Gastroesophageal sphincter (tissue), 3 donors: ENCODE measurements at regions not wholly inside any gene's neighbourhood (a gene's known extent, or its start where the extent isn't known, plus 50 kb on each side); places are given as distances from the start of the nearest gene placed in this dataset.

Experiments
- POLR2A ChIP-seq, 2 donors: fragments of 450-650 bp; IDR thresholded peaks; one replicate each; pipeline ENCODE4 v1.6.1; 2017; ENCODE audit warnings: antibody characterized with exemption in 2 of 2, mild to moderate bottlenecking in 2 of 2, moderate library complexity in 1 of 2
- TF ChIP-seq, protein P1 (sequence below), 4 experiments: fragments of 200-600 bp in 2 of 4; fragments of 450-650 bp in 2 of 4; sonication (generic) in 1 of 4; IDR thresholded peaks; one replicate each; pipeline ENCODE4 v1.5.1; 2017 to 2019; ENCODE audit warnings: antibody characterized with exemption in 4 of 4, mild to moderate bottlenecking in 2 of 4, moderate library complexity in 2 of 4

DNA sequence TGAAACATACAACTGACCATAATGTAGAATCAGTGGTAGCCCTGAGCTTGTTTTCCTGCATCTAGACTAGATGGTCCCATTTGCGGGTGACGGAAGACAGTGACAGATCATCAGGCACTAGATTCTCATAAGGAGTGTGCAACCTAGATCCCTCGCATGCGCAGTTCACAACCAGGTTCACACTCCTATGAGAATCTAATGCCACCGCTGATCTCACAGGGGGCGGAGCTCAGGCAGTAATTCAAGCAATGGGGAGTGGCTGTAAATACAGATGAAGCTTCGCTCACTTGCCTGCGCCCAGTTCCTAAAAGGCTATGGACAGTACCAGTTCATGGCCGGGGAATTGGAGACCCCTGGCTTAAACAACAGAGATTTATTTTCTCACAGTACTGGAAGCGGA, 656.3 kb downstream of the HS3ST4 start:
- TF ChIP-seq, protein P1, sequence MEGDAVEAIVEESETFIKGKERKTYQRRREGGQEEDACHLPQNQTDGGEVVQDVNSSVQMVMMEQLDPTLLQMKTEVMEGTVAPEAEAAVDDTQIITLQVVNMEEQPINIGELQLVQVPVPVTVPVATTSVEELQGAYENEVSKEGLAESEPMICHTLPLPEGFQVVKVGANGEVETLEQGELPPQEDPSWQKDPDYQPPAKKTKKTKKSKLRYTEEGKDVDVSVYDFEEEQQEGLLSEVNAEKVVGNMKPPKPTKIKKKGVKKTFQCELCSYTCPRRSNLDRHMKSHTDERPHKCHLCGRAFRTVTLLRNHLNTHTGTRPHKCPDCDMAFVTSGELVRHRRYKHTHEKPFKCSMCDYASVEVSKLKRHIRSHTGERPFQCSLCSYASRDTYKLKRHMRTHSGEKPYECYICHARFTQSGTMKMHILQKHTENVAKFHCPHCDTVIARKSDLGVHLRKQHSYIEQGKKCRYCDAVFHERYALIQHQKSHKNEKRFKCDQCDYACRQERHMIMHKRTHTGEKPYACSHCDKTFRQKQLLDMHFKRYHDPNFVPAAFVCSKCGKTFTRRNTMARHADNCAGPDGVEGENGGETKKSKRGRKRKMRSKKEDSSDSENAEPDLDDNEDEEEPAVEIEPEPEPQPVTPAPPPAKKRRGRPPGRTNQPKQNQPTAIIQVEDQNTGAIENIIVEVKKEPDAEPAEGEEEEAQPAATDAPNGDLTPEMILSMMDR (IDR thresholded peaks at IDR 0.05), result no peak
- no peak for TF ChIP-seq POLR2A (IDR thresholded peaks at IDR 0.05)
